ENCODE measurements at regions not wholly inside any gene's neighbourhood (a gene's known extent, or its start where the extent isn't known, plus 50 kb on each side); places are given as distances from the start of the nearest gene placed in this dataset.

DNA sequence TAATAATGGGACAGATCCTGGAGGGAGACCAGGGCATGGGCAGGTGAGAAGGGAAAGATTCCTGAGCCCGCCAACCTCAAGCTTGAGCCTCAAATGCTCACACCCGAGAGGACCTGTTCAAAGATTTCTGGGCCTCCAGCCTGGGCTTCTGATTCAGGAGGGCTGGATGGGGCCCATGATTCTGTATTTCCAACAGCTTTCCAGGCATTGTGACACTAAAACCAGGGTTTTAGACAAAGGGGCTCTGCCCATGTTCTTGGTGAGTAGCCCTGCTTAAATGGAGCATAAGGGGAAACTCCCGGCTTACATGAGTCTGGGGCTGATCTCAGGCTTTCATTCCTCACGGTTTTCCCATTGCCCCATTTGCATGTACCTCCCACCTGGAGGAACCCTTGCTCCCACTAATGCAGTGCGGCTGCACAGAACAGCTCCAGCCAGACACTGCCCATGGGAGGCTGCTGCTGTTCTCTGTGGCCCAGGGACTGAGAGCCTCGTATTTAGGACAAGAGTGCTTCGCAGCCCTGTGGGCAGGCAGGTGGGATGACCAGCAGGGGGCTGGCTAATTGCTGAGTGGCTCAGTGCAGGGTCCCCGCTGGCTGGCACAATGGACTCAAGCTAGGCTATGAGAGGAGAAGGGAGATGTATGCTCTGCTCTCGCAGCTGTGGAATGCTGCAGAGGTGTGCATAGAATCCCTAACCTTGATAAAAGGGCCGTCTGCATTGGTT is 135.3 kb upstream of the COBL start:
- WGBS, 2 donors = 84 to 85% methylated on average over 10 of the region's 10 CpGs
- no peak for DNase-seq (ENCODE audit: low spot score in 2 of 2)
- intact Hi-C loops (cut with DNase I; ENCODE audit: low total_unique reads) = no loop called here
- H3K4me3 ChIP-seq (ENCODE audit: low read depth, poor library complexity, severe bottlenecking) = no peak overlapping the region
- no peak for TF ChIP-seq POLR2A (IDR thresholded peaks at IDR 0.05)
- TF ChIP-seq, protein P1, sequence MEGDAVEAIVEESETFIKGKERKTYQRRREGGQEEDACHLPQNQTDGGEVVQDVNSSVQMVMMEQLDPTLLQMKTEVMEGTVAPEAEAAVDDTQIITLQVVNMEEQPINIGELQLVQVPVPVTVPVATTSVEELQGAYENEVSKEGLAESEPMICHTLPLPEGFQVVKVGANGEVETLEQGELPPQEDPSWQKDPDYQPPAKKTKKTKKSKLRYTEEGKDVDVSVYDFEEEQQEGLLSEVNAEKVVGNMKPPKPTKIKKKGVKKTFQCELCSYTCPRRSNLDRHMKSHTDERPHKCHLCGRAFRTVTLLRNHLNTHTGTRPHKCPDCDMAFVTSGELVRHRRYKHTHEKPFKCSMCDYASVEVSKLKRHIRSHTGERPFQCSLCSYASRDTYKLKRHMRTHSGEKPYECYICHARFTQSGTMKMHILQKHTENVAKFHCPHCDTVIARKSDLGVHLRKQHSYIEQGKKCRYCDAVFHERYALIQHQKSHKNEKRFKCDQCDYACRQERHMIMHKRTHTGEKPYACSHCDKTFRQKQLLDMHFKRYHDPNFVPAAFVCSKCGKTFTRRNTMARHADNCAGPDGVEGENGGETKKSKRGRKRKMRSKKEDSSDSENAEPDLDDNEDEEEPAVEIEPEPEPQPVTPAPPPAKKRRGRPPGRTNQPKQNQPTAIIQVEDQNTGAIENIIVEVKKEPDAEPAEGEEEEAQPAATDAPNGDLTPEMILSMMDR (IDR thresholded peaks at IDR 0.05) = no peak

DNA sequence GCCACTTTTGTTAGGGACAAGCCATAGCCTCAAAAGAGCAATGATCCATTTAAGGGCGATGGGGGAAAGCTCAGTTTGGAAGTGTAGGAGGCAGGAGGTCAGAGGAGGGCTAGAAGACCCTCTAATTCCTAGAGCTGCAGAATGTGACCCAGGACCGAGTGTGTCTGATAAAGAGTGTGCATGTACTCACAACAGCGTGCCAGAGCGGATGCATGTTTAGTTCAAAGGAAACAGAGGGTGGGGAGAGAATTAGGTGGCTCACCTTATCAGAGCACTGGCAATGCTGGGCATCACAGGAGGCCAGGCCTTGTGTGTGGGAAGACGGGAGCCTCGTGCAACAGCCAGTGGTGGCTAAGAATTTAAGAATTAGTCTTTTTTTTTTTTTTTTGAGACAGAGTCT is 133.9 kb upstream of the COBL start:
- H3K4me3 ChIP-seq (ENCODE audit: low read depth, poor library complexity, severe bottlenecking) = no peak overlapping the region
- WGBS, 2 donors = 79 to 89% methylated on average over 6 of the region's 6 CpGs
- TF ChIP-seq, protein P1 (IDR thresholded peaks at IDR 0.05) = no peak
- TF ChIP-seq POLR2A (IDR thresholded peaks at IDR 0.05) = no peak
- no peak for DNase-seq (ENCODE audit: low spot score in 2 of 2)
- intact Hi-C loops (cut with DNase I; ENCODE audit: low total_unique reads) = no loop called here

DNA sequence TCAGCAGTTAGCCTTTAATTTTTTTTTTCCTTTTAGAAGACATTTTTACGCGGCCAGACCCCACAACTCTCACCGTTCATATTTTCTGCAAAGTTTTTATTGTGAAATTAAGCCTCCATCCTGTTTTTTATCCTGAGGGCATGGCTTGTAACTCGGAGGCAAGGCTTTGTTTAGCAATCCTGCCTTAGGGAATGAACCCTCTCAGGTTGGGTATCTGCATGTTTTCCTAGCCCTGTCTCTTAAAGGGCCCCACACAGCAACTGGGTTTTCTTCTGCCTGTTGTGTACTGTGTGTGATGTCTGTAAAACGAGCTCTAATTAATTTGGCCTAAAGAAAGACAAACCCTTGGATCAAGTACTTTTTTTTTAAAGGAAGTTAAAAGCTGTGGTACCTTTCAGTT is 130.2 kb upstream of the COBL start:
- 25 to 30% methylated on average over 5 of the region's 5 CpGs for WGBS, 2 donors
- H3K4me3 ChIP-seq (ENCODE audit: low read depth, poor library complexity, severe bottlenecking) = no peak overlapping the region
- intact Hi-C loops (cut with DNase I; ENCODE audit: low total_unique reads) = no loop called here
- DNase-seq (ENCODE audit: low spot score in 2 of 2) = no peak
- no peak for TF ChIP-seq POLR2A (IDR thresholded peaks at IDR 0.05)
- TF ChIP-seq, protein P1 (IDR thresholded peaks at IDR 0.05) = no peak

DNA sequence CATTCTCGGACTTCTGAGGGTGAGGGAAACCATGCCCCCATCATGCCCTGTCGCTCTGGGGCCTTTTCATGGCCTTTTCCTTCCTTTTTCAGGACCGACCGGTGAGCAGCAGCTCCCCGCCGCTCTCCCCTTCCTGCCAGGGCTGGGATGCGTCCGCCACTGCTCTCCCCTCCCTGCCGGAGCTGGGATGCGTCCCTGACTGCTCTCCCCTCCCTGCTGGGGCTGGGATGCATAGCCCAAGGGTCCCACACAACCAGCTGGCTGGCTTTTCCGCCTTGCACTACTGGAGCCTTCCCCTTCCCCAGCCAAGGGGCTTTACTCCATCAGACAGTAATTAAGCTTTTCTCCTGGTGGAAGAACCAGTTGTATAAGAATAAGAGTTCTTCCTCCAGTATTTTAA is 129.7 kb upstream of the COBL start:
- TF ChIP-seq POLR2A (IDR thresholded peaks at IDR 0.05) = no peak
- TF ChIP-seq, protein P1 (IDR thresholded peaks at IDR 0.05) = no peak
- intact Hi-C loops (cut with DNase I; ENCODE audit: low total_unique reads) = no loop called here
- DNase-seq (ENCODE audit: low spot score in 2 of 2) = no peak
- H3K4me3 ChIP-seq (ENCODE audit: low read depth, poor library complexity, severe bottlenecking) = no peak overlapping the region
- 52 to 55% methylated on average over 11 of the region's 11 CpGs for WGBS, 2 donors

DNA sequence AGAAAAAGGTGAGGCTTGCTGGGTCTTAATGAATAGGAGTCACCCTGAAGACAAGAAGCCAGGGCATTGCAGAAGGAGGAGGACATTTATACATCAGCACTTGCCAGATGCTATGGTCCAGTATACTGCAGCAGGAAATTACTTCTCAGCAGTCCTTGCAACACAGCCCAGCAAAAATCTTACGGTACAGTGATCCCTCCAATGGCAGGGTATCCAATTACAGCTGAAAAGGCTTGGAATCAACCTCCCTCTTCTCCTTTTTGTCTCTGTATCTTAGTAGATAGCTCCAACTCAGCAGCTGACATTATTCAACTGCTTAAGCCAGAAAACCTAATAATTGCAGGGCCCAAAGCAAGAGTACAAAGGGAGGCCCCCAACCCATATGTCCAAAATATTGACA is 128.3 kb upstream of the COBL start:
- no peak overlapping the region for H3K4me3 ChIP-seq (ENCODE audit: low read depth, poor library complexity, severe bottlenecking)
- intact Hi-C loops (cut with DNase I; ENCODE audit: low total_unique reads) = no loop called here
- WGBS, 2 donors = 52 to 55% methylated on average over 1 of the region's 1 CpG
- no peak for TF ChIP-seq POLR2A (IDR thresholded peaks at IDR 0.05)
- TF ChIP-seq, protein P1 (IDR thresholded peaks at IDR 0.05) = no peak
- no peak for DNase-seq (ENCODE audit: low spot score in 2 of 2)

Measured in lower leg skin (tissue), 4 donors.